AG09309 (cell line): ENCODE measurements at regions not wholly inside any gene's neighbourhood (a gene's known extent, or its start where the extent isn't known, plus 50 kb on each side); places are given as distances from the start of the nearest gene placed in this dataset.

Experiments
- DNase-seq: peaks from one replicate; pipeline ENCODE4 v3.0.0-alpha.2; 2010; ENCODE audit warnings: low read depth
- H3K4me3 ChIP-seq: 2 replicates; pipeline ENCODE4 v1.5.1; 2011; ENCODE audit warnings: mild to moderate bottlenecking, low read depth, low read length, moderate library complexity; ENCODE audit not compliant: control insufficient read depth
- TF ChIP-seq, protein P1 (sequence below): IDR thresholded peaks from 2 replicates; pipeline ENCODE4 v1.5.1; 2011; ENCODE audit warnings: mild to moderate bottlenecking, low read depth, low read length, inconsistent platforms; ENCODE audit not compliant: insufficient read depth, control insufficient read depth; ENCODE audit errors: missing control alignments

DNA sequence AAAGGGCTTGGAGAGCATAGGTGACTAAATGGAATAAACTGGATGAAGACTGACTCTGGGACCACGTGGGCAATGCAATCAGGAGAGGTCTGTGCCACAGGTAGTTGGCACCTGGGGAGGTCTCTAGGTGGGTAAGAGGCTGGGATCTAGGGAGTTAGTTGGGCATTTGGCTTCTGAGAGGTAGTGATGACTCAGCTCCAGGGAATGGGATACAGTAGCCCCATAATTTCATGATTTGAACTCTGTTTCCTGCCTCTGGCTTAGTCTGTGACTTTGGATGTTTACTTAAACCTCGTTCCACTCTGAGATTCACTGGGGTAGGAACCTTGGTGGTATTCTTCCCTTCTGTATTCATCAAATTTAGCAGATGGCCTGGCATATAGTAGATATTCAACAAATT lies 240.8 kb downstream of the KIF4B start:
- H3K4me3 ChIP-seq = no peak overlapping the region
- TF ChIP-seq, protein P1, sequence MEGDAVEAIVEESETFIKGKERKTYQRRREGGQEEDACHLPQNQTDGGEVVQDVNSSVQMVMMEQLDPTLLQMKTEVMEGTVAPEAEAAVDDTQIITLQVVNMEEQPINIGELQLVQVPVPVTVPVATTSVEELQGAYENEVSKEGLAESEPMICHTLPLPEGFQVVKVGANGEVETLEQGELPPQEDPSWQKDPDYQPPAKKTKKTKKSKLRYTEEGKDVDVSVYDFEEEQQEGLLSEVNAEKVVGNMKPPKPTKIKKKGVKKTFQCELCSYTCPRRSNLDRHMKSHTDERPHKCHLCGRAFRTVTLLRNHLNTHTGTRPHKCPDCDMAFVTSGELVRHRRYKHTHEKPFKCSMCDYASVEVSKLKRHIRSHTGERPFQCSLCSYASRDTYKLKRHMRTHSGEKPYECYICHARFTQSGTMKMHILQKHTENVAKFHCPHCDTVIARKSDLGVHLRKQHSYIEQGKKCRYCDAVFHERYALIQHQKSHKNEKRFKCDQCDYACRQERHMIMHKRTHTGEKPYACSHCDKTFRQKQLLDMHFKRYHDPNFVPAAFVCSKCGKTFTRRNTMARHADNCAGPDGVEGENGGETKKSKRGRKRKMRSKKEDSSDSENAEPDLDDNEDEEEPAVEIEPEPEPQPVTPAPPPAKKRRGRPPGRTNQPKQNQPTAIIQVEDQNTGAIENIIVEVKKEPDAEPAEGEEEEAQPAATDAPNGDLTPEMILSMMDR = no peak
- no peak for DNase-seq

DNA sequence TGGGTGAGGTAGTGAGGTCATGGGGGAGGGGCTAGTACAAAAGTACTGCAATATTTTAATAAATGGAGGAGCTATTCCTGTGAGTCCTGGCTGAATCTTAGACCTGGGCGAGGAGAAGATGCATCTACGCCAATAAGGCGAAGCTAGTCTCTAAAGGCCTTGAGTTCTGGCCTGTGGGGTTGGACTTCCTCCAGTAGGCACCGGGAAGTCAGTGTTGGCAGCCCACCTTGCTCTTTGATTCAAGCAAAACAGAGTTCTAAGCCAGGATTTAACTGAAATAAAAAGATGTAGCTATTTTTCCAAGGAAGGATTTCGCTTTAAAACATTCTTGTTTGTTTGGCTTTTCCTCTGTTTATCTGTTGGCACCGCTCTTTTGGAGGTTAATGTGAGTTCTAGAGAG lies 244.6 kb downstream of the KIF4B start:
- TF ChIP-seq, protein P1 = no peak
- no peak overlapping the region for H3K4me3 ChIP-seq
- DNase-seq = no peak

DNA sequence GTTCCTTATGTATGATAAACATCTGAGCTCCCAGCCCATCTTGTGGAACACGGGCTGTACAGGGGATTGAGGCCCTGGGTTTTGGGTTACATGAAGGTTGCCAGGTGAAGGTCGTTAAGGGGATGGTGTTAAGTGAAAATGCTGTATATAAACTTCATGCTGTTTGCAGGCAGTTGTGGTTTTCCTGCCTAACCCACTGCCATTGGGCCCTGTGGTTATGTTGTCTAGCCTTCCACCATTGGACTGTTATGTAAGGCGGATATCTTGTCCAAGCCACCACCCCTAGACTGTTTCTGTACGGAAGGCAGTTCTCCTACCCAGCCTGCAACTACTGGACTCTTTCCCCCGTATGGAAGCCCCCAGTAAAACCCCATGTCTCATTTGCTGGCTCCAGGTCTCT lies 246.1 kb downstream of the KIF4B start:
- H3K4me3 ChIP-seq = no peak overlapping the region
- no peak for DNase-seq
- TF ChIP-seq, protein P1 = no peak

DNA sequence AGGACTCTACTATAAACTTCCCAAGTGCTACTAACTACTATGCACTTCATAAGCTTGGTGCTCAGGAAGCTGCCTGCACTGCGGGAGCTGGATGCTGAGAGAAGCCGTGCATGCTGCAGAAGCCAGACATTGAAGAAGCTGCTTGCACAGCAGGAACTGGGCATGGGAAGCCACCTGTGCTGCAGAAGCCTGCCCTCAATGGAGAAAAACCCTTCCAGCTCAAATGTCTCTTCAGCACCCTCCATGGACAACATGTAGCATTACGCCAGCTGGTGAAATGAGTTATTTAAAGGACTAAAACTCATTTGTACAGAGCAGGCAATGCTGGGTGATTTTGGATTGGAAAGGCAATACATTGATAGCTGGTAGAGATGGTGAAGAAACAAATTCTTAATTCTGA lies 247.2 kb downstream of the KIF4B start:
- no peak for DNase-seq
- TF ChIP-seq, protein P1 = no peak
- H3K4me3 ChIP-seq = no peak overlapping the region

DNA sequence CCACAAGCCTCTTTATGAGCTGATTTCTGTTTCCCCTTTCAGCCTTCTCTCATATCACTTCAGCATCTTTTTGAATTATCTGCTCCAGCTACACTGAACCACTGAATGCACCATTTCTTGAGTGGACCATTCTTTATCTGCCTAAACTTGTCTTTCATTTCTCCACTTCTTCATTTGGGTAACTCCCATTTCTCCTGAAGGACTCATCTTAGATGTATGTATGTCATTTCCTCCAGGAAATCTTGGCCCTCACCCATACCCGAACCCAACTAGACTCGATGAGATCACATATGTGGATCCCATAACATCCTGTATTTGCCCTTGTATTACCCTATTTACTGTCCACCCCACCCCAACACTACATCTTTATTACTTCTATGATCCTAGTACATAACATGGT lies 249.8 kb downstream of the KIF4B start:
- DNase-seq = no peak
- TF ChIP-seq, protein P1 = no peak
- H3K4me3 ChIP-seq = no peak overlapping the region

DNA sequence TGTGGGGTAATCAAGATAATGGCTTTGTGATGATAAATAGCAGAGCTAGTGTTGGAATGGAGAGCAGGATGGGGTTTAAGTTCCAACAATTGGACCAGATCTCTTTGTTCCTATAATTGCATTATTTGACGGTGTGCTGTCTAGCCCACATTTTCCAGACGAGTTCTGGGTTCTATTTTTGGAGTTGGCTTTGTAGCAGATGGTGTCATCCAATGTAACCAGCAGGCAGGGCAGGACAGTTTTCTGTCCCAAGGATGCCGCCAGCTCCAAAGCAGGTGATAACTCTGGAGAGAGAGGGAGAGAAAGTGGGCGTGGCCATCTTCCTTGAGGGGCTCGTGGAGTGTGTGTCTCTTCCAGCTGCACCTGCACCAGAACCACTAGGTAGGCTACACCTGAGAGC lies 251.3 kb downstream of the KIF4B start:
- no peak overlapping the region for H3K4me3 ChIP-seq
- no peak for DNase-seq
- TF ChIP-seq, protein P1 = no peak
